Stomach (tissue), 8 donors: ENCODE measurements at regions not wholly inside any gene's neighbourhood (a gene's known extent, or its start where the extent isn't known, plus 50 kb on each side); places are given as distances from the start of the nearest gene placed in this dataset.

Experiments
- DNase-seq, 2 donors: peaks; one replicate each; pipeline versions ENCODE4 v3.0.0 to v3.0.0-alpha.2; 2013 to 2019
- H3K27ac ChIP-seq, 5 donors: fragments of 200-600 bp in 4 of 5; sonication (generic) in 4 of 5; one replicate each; pipeline ENCODE4 v1.5.1; 2013 to 2019; ENCODE audit warnings: mild to moderate bottlenecking in 1 of 5, moderate library complexity in 1 of 5
- H3K27me3 ChIP-seq, 3 donors: fragments of 200-600 bp; sonication (generic); one replicate each; pipeline ENCODE4 v1.5.1; 2017 to 2019; ENCODE audit warnings: mixed run types in 1 of 3
- H3K36me3 ChIP-seq, 4 donors: fragments of 200-600 bp; sonication (generic); 1 replicate in 3 of 4; 2 replicates in 1 of 4; pipeline ENCODE4 v1.5.1; 2016 to 2019
- H3K4me1 ChIP-seq, 4 donors: fragments of 200-600 bp; sonication (generic); one replicate each; pipeline ENCODE4 v1.5.1; 2016 to 2019
- H3K4me3 ChIP-seq, 4 donors: fragments of 200-600 bp; sonication (generic) in 3 of 4; one replicate each; pipeline ENCODE4 v1.5.1; 2016 to 2019; ENCODE audit warnings: mild to moderate bottlenecking in 1 of 4
- H3K9me3 ChIP-seq, 4 donors: fragments of 200-600 bp; sonication (generic); one replicate each; pipeline ENCODE4 v1.5.1; 2016 to 2019
- CTCF ChIP-seq, 7 experiments: fragments of 450-650 bp in 4 of 7; fragments of 200-600 bp in 3 of 7; sonication (generic) in 3 of 7; IDR thresholded peaks; one replicate each; pipeline ENCODE4 v1.5.1; 2016 to 2019; ENCODE audit warnings: antibody characterized with exemption in 7 of 7, control low read depth in 2 of 7, mild to moderate bottlenecking in 1 of 7
- EP300 ChIP-seq: sonication (generic); formaldehyde crosslinking; IDR thresholded peaks from one replicate; pipeline ENCODE4 v1.6.1; 2017; ENCODE audit warnings: antibody characterized with exemption
- POLR2A ChIP-seq, 4 donors: fragments of 450-650 bp; IDR thresholded peaks; one replicate each; pipeline ENCODE4 v1.6.1; 2016; ENCODE audit warnings: antibody characterized with exemption in 4 of 4, control low read depth in 2 of 4, mild to moderate bottlenecking in 1 of 4, moderate library complexity in 1 of 4
- POLR2AphosphoS5 ChIP-seq, 3 donors: sonication (generic); formaldehyde crosslinking; IDR thresholded peaks; one replicate each; pipeline ENCODE4 v1.6.1; 2016; ENCODE audit warnings: antibody characterized with exemption in 3 of 3
- WGBS, 5 donors: extraction: QIAGEN DNeasy Blood & Tissue Kit in 3 of 5; methylation state at CpG; one replicate each; pipeline versions ENCODE4 v1.1.5 to v1.1.7; 2013 to 2018; 5-methylcytosine and 5-hydroxymethylcytosine counted together
- intact Hi-C: fragments of 100-400 bp; cut with DNase I; formaldehyde crosslinking; loops from one replicate; pipeline ENCODE4 v1.15.1; 2023; ENCODE audit warnings: low total_unique reads
- donor health status: healthy with polysubstance abuse.
- donor health status: Bipolar disorder and iron deficiency.
- donor health status: healthy.

GRCh38 chr2:240298803-240299709 is 136.4 kb upstream of the GPC1 start:
- H3K36me3 ChIP-seq, result no peaks in the 10 kb centered on the region
- TF ChIP-seq EP300 (no peak), POLR2AphosphoS5 (IDR thresholded peaks at IDR 0.05) (no peak), CTCF (IDR thresholded peaks at IDR 0.05) (no peak), POLR2A (IDR thresholded peaks at IDR 0.05) (no peak)
- no peaks in the 10 kb centered on the region for H3K4me1 ChIP-seq
- DNase-seq, result peak in 1 of 2 donors; percentile 17
- 82 to 87% (median 84%) methylated on average over 16 to 18 of the region's 18 CpGs for WGBS, 5 donors
- H3K27ac ChIP-seq, result no peak overlapping the region
- no peaks in the 10 kb centered on the region for H3K27me3 ChIP-seq
- H3K9me3 ChIP-seq, result no peaks in the 10 kb centered on the region
- intact Hi-C loops, result no loop called here
- H3K4me3 ChIP-seq, result no peak overlapping the region

- no peak overlapping the region for H3K27ac ChIP-seq
- H3K4me3 ChIP-seq, result no peak overlapping the region
- intact Hi-C loops, result no loop called here
- no peak for TF ChIP-seq EP300
- no peak for TF ChIP-seq POLR2AphosphoS5 (IDR thresholded peaks at IDR 0.05)
- TF ChIP-seq POLR2A (IDR thresholded peaks at IDR 0.05), result no peak
- TF ChIP-seq CTCF (IDR thresholded peaks at IDR 0.05), result no peak
- H3K4me1 ChIP-seq, result no peaks in the 10 kb centered on the region
- H3K27me3 ChIP-seq, result peaks cover 0 to 4% (median 3%) of the 10 kb centered on the region in 3 donors
- no peak for DNase-seq
- H3K9me3 ChIP-seq, result no peaks in the 10 kb centered on the region
- no peaks in the 10 kb centered on the region for H3K36me3 ChIP-seq
- WGBS, 5 donors, result 58 to 76% (median 68%) methylated on average over 5 to 7 of the region's 7 CpGs
Observed at GRCh38 chr2:240299710-240300068, 135.8 kb upstream of the GPC1 start.

- TF ChIP-seq EP300 (no peak), POLR2A (IDR thresholded peaks at IDR 0.05) (no peak), POLR2AphosphoS5 (IDR thresholded peaks at IDR 0.05) (no peak), CTCF (IDR thresholded peaks at IDR 0.05) (no peak)
- WGBS, 5 donors, result 44 to 55% (median 54%) methylated on average over 10 to 11 of the region's 11 CpGs
- Histone ChIP-seq H3K27ac (no peak overlapping the region), H3K9me3 (no peaks in the 10 kb centered on the region), H3K36me3 (no peaks in the 10 kb centered on the region), H3K27me3 (peaks cover 0 to 11% (median 6%) of the 10 kb centered on the region in 3 donors), H3K4me3 (no peak overlapping the region), H3K4me1 (no peaks in the 10 kb centered on the region)
- DNase-seq, result peak in 1 of 2 donors; percentile 17
- intact Hi-C loops, result no loop called here
Observed at GRCh38 chr2:240300261-240300821, 135.1 kb upstream of the GPC1 start.

GRCh38 chr2:240300840-240301239 is 134.6 kb upstream of the GPC1 start:
- no peaks in the 10 kb centered on the region for H3K36me3 ChIP-seq
- TF ChIP-seq CTCF (IDR thresholded peaks at IDR 0.05) (no peak), POLR2AphosphoS5 (IDR thresholded peaks at IDR 0.05) (no peak), POLR2A (IDR thresholded peaks at IDR 0.05) (no peak), EP300 (no peak)
- WGBS, 5 donors, result 86 to 98% (median 90%) methylated on average over 8 of the region's 8 CpGs
- no peak overlapping the region for H3K27ac ChIP-seq
- intact Hi-C loops, result no loop called here
- no peak for DNase-seq
- H3K4me3 ChIP-seq, result no peak overlapping the region
- H3K27me3 ChIP-seq, result peaks cover 0 to 12% (median 6%) of the 10 kb centered on the region in 3 donors
- H3K9me3 ChIP-seq, result no peaks in the 10 kb centered on the region
- H3K4me1 ChIP-seq, result no peaks in the 10 kb centered on the region
